ENCODE measurements at regions not wholly inside any gene's neighbourhood (a gene's known extent, or its start where the extent isn't known, plus 50 kb on each side); places are given as distances from the start of the nearest gene placed in this dataset.

DNA sequence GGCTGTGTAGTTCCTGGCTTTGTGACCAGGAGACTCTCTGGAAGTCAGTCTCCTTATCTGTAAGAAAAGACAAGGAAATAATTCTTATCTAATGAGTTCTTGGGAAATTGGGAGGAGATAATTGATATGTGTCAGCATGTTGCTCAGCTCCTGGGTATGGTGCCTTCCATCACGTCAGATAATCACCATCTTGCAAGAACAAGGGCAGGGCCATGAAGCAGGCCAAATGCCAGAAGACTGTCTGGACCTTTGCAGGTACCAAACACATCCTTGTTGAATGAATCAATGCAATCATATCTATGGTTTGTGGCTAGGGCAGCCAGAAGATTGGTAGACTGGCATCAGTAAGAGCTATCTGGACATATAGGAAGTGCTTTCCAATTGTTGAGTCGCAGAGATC lies 473.5 kb downstream of the TNS1 start:
- Histone ChIP-seq H3K9me2 (ENCODE audit: insufficient read depth) (no peaks in the 10 kb centered on the region), H3K79me2 (ENCODE audit: low read depth) (no peaks in the 10 kb centered on the region), H3K27ac (no peak overlapping the region), H3K4me1 (replicated peaks; ENCODE audit: insufficient read depth) (no peaks in the 10 kb centered on the region), H3K27me3 (ENCODE audit: insufficient read depth, low read depth) (no peaks in the 10 kb centered on the region), H3F3A (ENCODE audit: insufficient read depth, low read depth) (no peaks in the 10 kb centered on the region), H3K4me3 (no peak overlapping the region), H3K4me2 (no peak overlapping the region), H3K36me3 (ENCODE audit: low read depth) (no peaks in the 10 kb centered on the region), H2AFZ (no peak overlapping the region), H3K9me3 (ENCODE audit: insufficient read depth, low read depth) (no peaks in the 10 kb centered on the region), H4K20me1 (ENCODE audit: insufficient read depth) (no peaks in the 10 kb centered on the region)
- CTCF ChIA-PET, result no interaction called here
- TF ChIP-seq, protein P1, sequence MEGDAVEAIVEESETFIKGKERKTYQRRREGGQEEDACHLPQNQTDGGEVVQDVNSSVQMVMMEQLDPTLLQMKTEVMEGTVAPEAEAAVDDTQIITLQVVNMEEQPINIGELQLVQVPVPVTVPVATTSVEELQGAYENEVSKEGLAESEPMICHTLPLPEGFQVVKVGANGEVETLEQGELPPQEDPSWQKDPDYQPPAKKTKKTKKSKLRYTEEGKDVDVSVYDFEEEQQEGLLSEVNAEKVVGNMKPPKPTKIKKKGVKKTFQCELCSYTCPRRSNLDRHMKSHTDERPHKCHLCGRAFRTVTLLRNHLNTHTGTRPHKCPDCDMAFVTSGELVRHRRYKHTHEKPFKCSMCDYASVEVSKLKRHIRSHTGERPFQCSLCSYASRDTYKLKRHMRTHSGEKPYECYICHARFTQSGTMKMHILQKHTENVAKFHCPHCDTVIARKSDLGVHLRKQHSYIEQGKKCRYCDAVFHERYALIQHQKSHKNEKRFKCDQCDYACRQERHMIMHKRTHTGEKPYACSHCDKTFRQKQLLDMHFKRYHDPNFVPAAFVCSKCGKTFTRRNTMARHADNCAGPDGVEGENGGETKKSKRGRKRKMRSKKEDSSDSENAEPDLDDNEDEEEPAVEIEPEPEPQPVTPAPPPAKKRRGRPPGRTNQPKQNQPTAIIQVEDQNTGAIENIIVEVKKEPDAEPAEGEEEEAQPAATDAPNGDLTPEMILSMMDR (conservative IDR thresholded peaks at IDR 0.05), result no peak
- TF ChIP-seq EZH2 (IDR thresholded peaks at IDR 0.05; ENCODE audit: low read depth), result no peak
- intact Hi-C loops (cut with micrococcal nuclease; ENCODE audit: unreplicated experiment), result no loop called here
- POLR2A ChIA-PET (ENCODE audit: unreplicated experiment), result interaction anchor here (0.8 kb wide), 1 partner anchor 424 kb away, joined by 17 read pairs; no protein-coding TSS in a partner anchor
- BruUV-seq (replicated peaks), result no TSS peak
- DNase-seq, result no peak

DNA sequence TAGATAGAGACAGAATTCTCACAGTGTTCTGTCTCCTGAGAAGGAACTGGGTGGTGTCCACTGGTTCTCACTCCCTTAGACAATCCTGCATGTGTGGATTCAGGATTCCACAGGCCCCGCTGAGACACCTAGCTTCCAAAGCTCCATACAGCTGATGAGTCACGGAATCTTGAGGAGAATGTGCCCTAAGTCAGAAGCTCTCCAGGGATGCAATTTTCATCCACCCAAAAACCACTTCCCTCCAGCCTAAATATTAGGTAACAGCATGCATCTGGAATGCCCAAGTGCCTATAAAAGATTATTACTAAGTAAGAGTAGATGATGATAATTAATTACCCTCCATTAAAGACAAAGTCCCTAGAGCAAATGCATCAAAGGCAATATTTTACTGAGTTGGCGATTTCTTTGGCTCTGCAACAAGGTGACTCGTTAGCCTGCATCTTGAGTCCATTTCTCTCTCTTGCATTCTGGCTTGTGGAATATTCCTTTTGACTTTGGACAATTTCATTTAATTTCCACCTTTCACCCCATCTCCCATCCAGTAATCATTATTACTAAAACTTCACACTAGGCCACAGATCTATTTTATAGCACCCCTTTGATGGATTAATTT lies 475.1 kb downstream of the TNS1 start:
- Histone ChIP-seq H3K9me2 (ENCODE audit: insufficient read depth) (no peaks in the 10 kb centered on the region), H3K9me3 (ENCODE audit: insufficient read depth, low read depth) (no peaks in the 10 kb centered on the region), H4K20me1 (ENCODE audit: insufficient read depth) (no peaks in the 10 kb centered on the region), H3K36me3 (ENCODE audit: low read depth) (no peaks in the 10 kb centered on the region), H3K4me2 (no peak overlapping the region), H3K27me3 (ENCODE audit: insufficient read depth, low read depth) (no peaks in the 10 kb centered on the region), H3F3A (ENCODE audit: insufficient read depth, low read depth) (no peaks in the 10 kb centered on the region), H3K4me1 (replicated peaks; ENCODE audit: insufficient read depth) (no peaks in the 10 kb centered on the region), H3K27ac (no peak overlapping the region), H2AFZ (no peak overlapping the region), H3K79me2 (ENCODE audit: low read depth) (no peaks in the 10 kb centered on the region), H3K4me3 (no peak overlapping the region)
- POLR2A ChIA-PET (ENCODE audit: unreplicated experiment), result no interaction called here
- intact Hi-C loops (cut with micrococcal nuclease; ENCODE audit: unreplicated experiment), result no loop called here
- CTCF ChIA-PET, result no interaction called here
- BruUV-seq (replicated peaks), result no TSS peak
- DNase-seq, result no peak
- TF ChIP-seq, protein P1 (conservative IDR thresholded peaks at IDR 0.05), result no peak
- no peak for TF ChIP-seq EZH2 (IDR thresholded peaks at IDR 0.05; ENCODE audit: low read depth)

DNA sequence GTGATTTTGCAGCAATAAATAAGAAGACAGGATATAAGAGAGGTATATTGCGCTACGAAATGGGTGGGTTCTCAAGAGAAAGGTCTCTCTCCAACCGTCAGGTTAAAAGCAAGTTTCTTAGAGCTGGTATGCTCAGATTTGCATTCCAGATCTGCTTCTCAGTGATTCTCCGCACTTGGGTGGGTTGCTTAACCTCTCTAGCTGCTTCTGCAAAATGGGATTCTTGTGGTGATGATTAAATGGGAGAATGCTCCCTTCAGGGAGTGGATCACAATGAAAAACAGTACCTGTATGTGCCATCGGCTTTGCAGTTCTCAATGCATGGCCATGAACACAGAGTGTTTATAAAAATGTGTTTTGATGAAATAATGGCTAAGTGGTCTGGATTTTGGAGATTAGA lies 477.7 kb downstream of the TNS1 start:
- Histone ChIP-seq H3K79me2 (ENCODE audit: low read depth) (no peaks in the 10 kb centered on the region), H3K9me2 (ENCODE audit: insufficient read depth) (no peaks in the 10 kb centered on the region), H4K20me1 (ENCODE audit: insufficient read depth) (no peaks in the 10 kb centered on the region), H3K4me3 (no peak overlapping the region), H3F3A (ENCODE audit: insufficient read depth, low read depth) (no peaks in the 10 kb centered on the region), H3K27ac (no peak overlapping the region), H2AFZ (no peak overlapping the region), H3K27me3 (ENCODE audit: insufficient read depth, low read depth) (no peaks in the 10 kb centered on the region), H3K4me2 (no peak overlapping the region), H3K9me3 (ENCODE audit: insufficient read depth, low read depth) (no peaks in the 10 kb centered on the region), H3K4me1 (replicated peaks; ENCODE audit: insufficient read depth) (no peaks in the 10 kb centered on the region), H3K36me3 (ENCODE audit: low read depth) (no peaks in the 10 kb centered on the region)
- ChIA-PET POLR2A (ENCODE audit: unreplicated experiment) (no interaction called here), CTCF (no interaction called here)
- BruUV-seq (replicated peaks), result no TSS peak
- TF ChIP-seq EZH2 (IDR thresholded peaks at IDR 0.05; ENCODE audit: low read depth), result no peak
- TF ChIP-seq, protein P1 (conservative IDR thresholded peaks at IDR 0.05), result no peak
- intact Hi-C loops (cut with micrococcal nuclease; ENCODE audit: unreplicated experiment), result no loop called here
- DNase-seq, result no peak

Data from PC-9 (cell line).